Heart left ventricle (tissue), 16 donors: ENCODE measurements at regions not wholly inside any gene's neighbourhood (a gene's known extent, or its start where the extent isn't known, plus 50 kb on each side); places are given as distances from the start of the nearest gene placed in this dataset.

Experiments used
- ATAC-seq, 4 donors: fragments of 200-7000 bp; cut with Tn5 transposase; one replicate each; pipeline ENCODE4 v1.9.1; 2020 to 2022; ENCODE audit warnings: moderate library complexity in 4 of 4, mild to moderate bottlenecking in 3 of 4, moderate number of reproducible peaks in 1 of 4
- DNase-seq, 5 donors: peaks; one replicate each; pipeline ENCODE4 v3.0.0-alpha.2; 2020
- H3K27ac ChIP-seq, 12 donors: fragments of 200-600 bp; sonication (generic) in 4 of 12; one replicate each; pipeline versions ENCODE4 v1.5.0 to v1.8.0; 2016 to 2022; ENCODE audit warnings: mild to moderate bottlenecking in 2 of 12
- H3K27me3 ChIP-seq, 9 donors: fragments of 200-600 bp; sonication (generic) in 2 of 9; one replicate each; pipeline versions ENCODE4 v1.5.1 to v1.8.0; 2016 to 2022; ENCODE audit warnings: mild to moderate bottlenecking in 3 of 9
- H3K36me3 ChIP-seq, 9 donors: fragments of 200-600 bp; sonication (generic) in 2 of 9; one replicate each; pipeline versions ENCODE4 v1.5.0 to v1.8.0; 2018 to 2022; ENCODE audit warnings: mild to moderate bottlenecking in 2 of 9
- H3K4me1 ChIP-seq, 12 donors: fragments of 200-600 bp; sonication (generic) in 4 of 12; one replicate each; pipeline versions ENCODE4 v1.5.0 to v1.8.0; 2016 to 2022; ENCODE audit warnings: mild to moderate bottlenecking in 3 of 12
- H3K4me3 ChIP-seq, 12 donors: fragments of 200-600 bp; sonication (generic) in 4 of 12; one replicate each; pipeline versions ENCODE4 v1.5.0 to v1.8.0; 2017 to 2022; ENCODE audit warnings: mild to moderate bottlenecking in 9 of 12, moderate library complexity in 4 of 12
- H3K9me3 ChIP-seq, 12 donors: fragments of 200-600 bp; sonication (generic) in 4 of 12; one replicate each; pipeline versions ENCODE4 v1.5.0 to v1.8.0; 2016 to 2022; ENCODE audit warnings: mild to moderate bottlenecking in 1 of 12
- POLR2A ChIP-seq, 2 donors: fragments of 450-650 bp; IDR thresholded peaks; one replicate each; pipeline ENCODE4 v1.6.1; 2017; ENCODE audit warnings: antibody characterized with exemption in 2 of 2, mild to moderate bottlenecking in 2 of 2, moderate library complexity in 2 of 2
- WGBS, 4 donors: extraction: QIAGEN DNeasy Blood & Tissue Kit in 2 of 4; methylation state at CpG; one replicate each; pipeline versions ENCODE4 v1.1.5 to v1.1.7; 2013 to 2018; 5-methylcytosine and 5-hydroxymethylcytosine counted together
- intact Hi-C, 10 donors: fragments of 100-400 bp; cut with DNase I; formaldehyde crosslinking; loops; one replicate each; pipeline versions ENCODE4 v1.11.1 to v1.14.2; 2022
- TF ChIP-seq, protein P1 (sequence below), 12 donors: fragments of 200-600 bp; sonication (generic) in 4 of 12; IDR thresholded peaks; one replicate each; pipeline versions ENCODE4 v1.5.0 to v1.8.0; 2018 to 2022; ENCODE audit warnings: antibody characterized with exemption in 12 of 12, mild to moderate bottlenecking in 5 of 12
- donor health status: ischemic (EF 13 %, LVEDD 7.1; RV severe dilation, severe dysfunction).
- donor health status: healthy with polysubstance abuse.
- donor health status: DM: no; HTN: yes; CAD: no.
- donor health status: DM: no; HTN: no; CAD: no.
- donor health status: ischemic (EF 25% LVEDD 6.9; RV normal size, moderate dysfunction).
- donor health status: ischemic (EF 25% LVEDD 5.7; RV mildly dilated, moderate dysfunction).
- donor health status: healthy.
- donor health status: DM: yes; HTN: yes; CAD: no.
- donor health status: ischemic (EF 35%, LVEDD 5.7; RV mildly dilated, moderate dysfunction).
- donor health status: nonischemic (EF 11% LVEDD 7.7; RV severe dilation, severe dysfunction).
- donor health status: DM: yes; HTN: yes; CAD: no.
- donor health status: PGD.
- donor health status: ischemic (EF 29% LVEDD 5.4; RV normal size, mild dysfunction).
- donor health status: nonischemic (EF 23%, LVEDD 6.1; RV moderate dilation, normal function).

- intact Hi-C loops = no loop called here
- no peak for TF ChIP-seq POLR2A (IDR thresholded peaks at IDR 0.05)
- TF ChIP-seq, protein P1, sequence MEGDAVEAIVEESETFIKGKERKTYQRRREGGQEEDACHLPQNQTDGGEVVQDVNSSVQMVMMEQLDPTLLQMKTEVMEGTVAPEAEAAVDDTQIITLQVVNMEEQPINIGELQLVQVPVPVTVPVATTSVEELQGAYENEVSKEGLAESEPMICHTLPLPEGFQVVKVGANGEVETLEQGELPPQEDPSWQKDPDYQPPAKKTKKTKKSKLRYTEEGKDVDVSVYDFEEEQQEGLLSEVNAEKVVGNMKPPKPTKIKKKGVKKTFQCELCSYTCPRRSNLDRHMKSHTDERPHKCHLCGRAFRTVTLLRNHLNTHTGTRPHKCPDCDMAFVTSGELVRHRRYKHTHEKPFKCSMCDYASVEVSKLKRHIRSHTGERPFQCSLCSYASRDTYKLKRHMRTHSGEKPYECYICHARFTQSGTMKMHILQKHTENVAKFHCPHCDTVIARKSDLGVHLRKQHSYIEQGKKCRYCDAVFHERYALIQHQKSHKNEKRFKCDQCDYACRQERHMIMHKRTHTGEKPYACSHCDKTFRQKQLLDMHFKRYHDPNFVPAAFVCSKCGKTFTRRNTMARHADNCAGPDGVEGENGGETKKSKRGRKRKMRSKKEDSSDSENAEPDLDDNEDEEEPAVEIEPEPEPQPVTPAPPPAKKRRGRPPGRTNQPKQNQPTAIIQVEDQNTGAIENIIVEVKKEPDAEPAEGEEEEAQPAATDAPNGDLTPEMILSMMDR (IDR thresholded peaks at IDR 0.05) = no peak
- no peak overlapping the region for H3K27ac ChIP-seq
- DNase-seq (no peak), ATAC-seq (no peak)
- no peak overlapping the region for H3K4me3 ChIP-seq
- peaks cover 0 to 13% (median 2%) of the 10 kb centered on the region in 9 donors for H3K36me3 ChIP-seq
- peaks cover 0 to 7% (median 0%) of the 10 kb centered on the region in 12 donors for H3K4me1 ChIP-seq
- H3K27me3 ChIP-seq = peaks cover 0 to 7% (median 0%) of the 10 kb centered on the region in 9 donors
- WGBS, 4 donors = 84 to 91% (median 87%) methylated on average over 5 of the region's 5 CpGs
- peaks cover 0 to 3% (median 0%) of the 10 kb centered on the region in 12 donors for H3K9me3 ChIP-seq
Measured at GRCh38 chr19:5231857-5232678, 108.5 kb downstream of the PTPRS start.

GRCh38 chr19:5230730-5231555, 109.7 kb downstream of the PTPRS start:
- H3K9me3 ChIP-seq = peaks cover 0 to 3% (median 0%) of the 10 kb centered on the region in 12 donors
- no peak overlapping the region for H3K27ac ChIP-seq
- H3K4me3 ChIP-seq = no peak overlapping the region
- TF ChIP-seq, protein P1 (IDR thresholded peaks at IDR 0.05) = no peak
- TF ChIP-seq POLR2A (IDR thresholded peaks at IDR 0.05) = no peak
- WGBS, 4 donors = 91 to 97% (median 96%) methylated on average over 22 to 41 of the region's 41 CpGs
- DNase-seq (no peak), ATAC-seq (no peak)
- H3K27me3 ChIP-seq = peaks cover 0 to 7% (median 0%) of the 10 kb centered on the region in 9 donors
- peaks cover 0 to 9% (median 0%) of the 10 kb centered on the region in 9 donors for H3K36me3 ChIP-seq
- H3K4me1 ChIP-seq = peaks cover 0 to 7% (median 0%) of the 10 kb centered on the region in 12 donors
- intact Hi-C loops = no loop called here

DNA sequence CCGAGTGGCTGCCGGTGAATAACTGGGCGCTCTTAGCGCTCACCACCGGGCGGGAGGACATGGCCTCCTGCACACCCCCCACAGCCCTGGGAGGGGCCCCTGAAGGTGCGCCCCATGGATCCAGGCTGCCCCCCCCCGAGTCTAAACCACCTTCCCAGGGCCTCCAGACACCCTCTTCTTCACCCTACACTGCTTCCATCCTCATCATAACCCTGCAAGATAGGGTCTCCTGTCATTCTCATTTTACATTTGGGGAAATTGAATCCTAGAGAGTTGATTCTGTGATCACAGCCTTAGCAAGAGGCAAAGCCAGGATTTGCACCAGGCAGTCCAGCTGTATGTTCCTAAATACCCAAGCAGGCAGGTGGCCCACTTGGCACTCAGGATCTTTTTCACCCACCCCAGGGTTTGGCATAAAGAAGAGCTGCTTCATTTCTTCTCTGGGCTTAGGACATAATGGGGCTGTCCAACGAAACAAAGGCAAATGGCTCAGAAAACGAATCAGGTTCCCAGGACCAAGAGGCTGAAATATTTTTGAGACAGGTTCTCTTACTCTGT, 110.8 kb downstream of the PTPRS start:
- Histone ChIP-seq H3K36me3 (peaks cover 0 to 13% (median 0%) of the 10 kb centered on the region in 9 donors), H3K4me3 (peak overlapping the region in 7 of 12 donors; percentile 10 to 30 (median 24)), H3K9me3 (peaks cover 0 to 3% (median 0%) of the 10 kb centered on the region in 12 donors), H3K27me3 (peaks cover 0 to 7% (median 0%) of the 10 kb centered on the region in 9 donors), H3K27ac (no peak overlapping the region), H3K4me1 (peaks cover 0 to 7% (median 0%) of the 10 kb centered on the region in 12 donors)
- ATAC-seq (no peak), DNase-seq (no peak)
- TF ChIP-seq POLR2A (IDR thresholded peaks at IDR 0.05) = no peak
- TF ChIP-seq, protein P1 (IDR thresholded peaks at IDR 0.05) = no peak
- intact Hi-C loops = no loop called here
- 41 to 54% (median 47%) methylated on average over 7 to 10 of the region's 10 CpGs for WGBS, 4 donors
